Smooth muscle cell (in vitro differentiated cells): ENCODE measurements at regions not wholly inside any gene's neighbourhood (a gene's known extent, or its start where the extent isn't known, plus 50 kb on each side); places are given as distances from the start of the nearest gene placed in this dataset.
A peak's percentile ranks its signal among the peaks of the same experiment; 100 is the strongest.

Source experiments
- DNase-seq: peaks from one replicate; lab custom pipeline; 2025; ENCODE audit not compliant: unreplicated experiment; lab: John Stamatoyannopoulos, UW
- H2AFZ ChIP-seq: fragments of 200-600 bp; sonication (generic); 2 replicates; pipeline ENCODE4 v1.6.0; 2016; ENCODE audit warnings: antibody characterized with exemption, low read depth, mild to moderate bottlenecking
- H3F3A ChIP-seq: fragments of 200-600 bp; sonication (generic); 2 replicates; pipeline ENCODE4 v1.6.0; 2017; ENCODE audit warnings: antibody characterized with exemption, low read depth
- H3K27ac ChIP-seq: fragments of 200-600 bp; sonication (generic); 2 replicates; pipeline ENCODE4 v1.5.1; 2016; ENCODE audit warnings: low read depth, mild to moderate bottlenecking
- H3K27me3 ChIP-seq: fragments of 200-600 bp; sonication (generic); 2 replicates; pipeline ENCODE4 v1.6.1; 2016; ENCODE audit warnings: low read depth, mild to moderate bottlenecking
- H3K36me3 ChIP-seq: fragments of 200-600 bp; sonication (generic); 2 replicates; pipeline ENCODE4 v1.5.1; 2016; ENCODE audit warnings: low read depth
- H3K4me1 ChIP-seq: fragments of 200-600 bp; sonication (generic); 2 replicates; pipeline ENCODE4 v1.5.1; 2016; ENCODE audit warnings: low read depth
- H3K4me2 ChIP-seq: fragments of 200-600 bp; sonication (generic); 2 replicates; pipeline ENCODE4 v1.6.0; 2016; ENCODE audit warnings: mild to moderate bottlenecking
- H3K4me3 ChIP-seq: fragments of 200-600 bp; sonication (generic); 2 replicates; pipeline ENCODE4 v1.5.1; 2016; ENCODE audit warnings: mild to moderate bottlenecking
- H3K79me2 ChIP-seq: fragments of 200-600 bp; sonication (generic); 2 replicates; pipeline ENCODE4 v1.6.0; 2016; ENCODE audit warnings: low read depth, mild to moderate bottlenecking
- H3K9ac ChIP-seq: fragments of 200-600 bp; sonication (generic); 2 replicates; pipeline ENCODE4 v1.6.0; 2016; ENCODE audit warnings: low read depth
- H3K9me3 ChIP-seq: fragments of 200-600 bp; sonication (generic); replicated peaks from 2 replicates; pipeline ENCODE4 v1.5.1; 2016; ENCODE audit warnings: low read depth
- H4K20me1 ChIP-seq: fragments of 200-600 bp; sonication (generic); 2 replicates; pipeline ENCODE4 v1.6.0; 2016; ENCODE audit warnings: low read depth
- WGBS: methylation state at CpG from one replicate; pipeline ENCODE4 v1.1.7; 2016; ENCODE audit warnings: low lambda C conversion rate; 5-methylcytosine and 5-hydroxymethylcytosine counted together
- TF ChIP-seq, protein P1 (sequence below): fragments of 200-600 bp; sonication (generic); IDR thresholded peaks from 2 replicates; pipeline ENCODE4 v1.5.1; 2017; ENCODE audit warnings: borderline replicate concordance, mild to moderate bottlenecking, antibody characterized with exemption; ENCODE audit not compliant: insufficient read depth, poor library complexity, severe bottlenecking

DNA sequence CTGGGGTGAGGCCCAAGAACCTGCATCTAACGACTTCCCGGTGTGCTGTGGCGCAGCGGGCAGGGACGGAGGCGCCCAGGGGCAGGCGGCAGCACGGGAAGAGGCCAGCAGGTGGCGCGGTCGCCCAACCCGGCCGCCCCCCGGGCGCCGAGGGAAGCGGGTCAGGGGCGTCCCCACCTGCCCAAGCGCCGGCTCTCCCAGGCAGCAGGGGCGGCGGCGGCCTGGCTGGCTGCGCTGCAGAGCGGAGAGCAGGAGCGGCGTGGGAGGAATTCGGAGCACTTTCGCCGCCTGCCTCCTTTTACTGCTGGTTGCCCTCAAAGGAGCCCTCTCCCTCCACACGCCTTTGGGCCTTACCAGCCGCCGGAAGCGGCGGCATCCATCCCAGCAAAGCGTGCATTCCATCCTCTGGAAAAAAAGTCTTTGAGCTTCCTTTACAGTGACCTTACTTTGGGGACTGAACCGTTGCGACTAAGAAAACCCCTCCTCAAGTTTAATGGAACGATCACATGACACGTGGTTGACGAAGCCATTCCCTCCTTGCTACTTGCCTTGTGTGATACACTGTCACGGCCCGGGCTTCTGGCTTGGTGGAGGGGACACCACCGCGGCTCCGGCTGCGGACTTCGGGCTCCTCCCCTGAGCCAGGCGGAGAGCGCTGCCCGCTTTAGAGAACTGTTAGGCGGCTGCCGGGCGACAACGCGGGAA lies 106.8 kb upstream of the CLMP start:
- peak; percentile 42 for DNase-seq
- Histone ChIP-seq H3K9me3 (no peaks in the 10 kb centered on the region), H3K4me1 (peaks cover 18% of the 10 kb centered on the region), H4K20me1 (no peaks in the 10 kb centered on the region), H3K36me3 (no peaks in the 10 kb centered on the region), H3K27me3 (peaks cover 7% of the 10 kb centered on the region), H3K27ac (peak overlapping the region; percentile 67), H2AFZ (peak overlapping the region; percentile 23), H3K4me2 (peak overlapping the region; percentile 84), H3F3A (no peaks in the 10 kb centered on the region), H3K79me2 (no peaks in the 10 kb centered on the region), H3K9ac (peak overlapping the region; percentile 39), H3K4me3 (peak overlapping the region; percentile 45)
- TF ChIP-seq, protein P1, sequence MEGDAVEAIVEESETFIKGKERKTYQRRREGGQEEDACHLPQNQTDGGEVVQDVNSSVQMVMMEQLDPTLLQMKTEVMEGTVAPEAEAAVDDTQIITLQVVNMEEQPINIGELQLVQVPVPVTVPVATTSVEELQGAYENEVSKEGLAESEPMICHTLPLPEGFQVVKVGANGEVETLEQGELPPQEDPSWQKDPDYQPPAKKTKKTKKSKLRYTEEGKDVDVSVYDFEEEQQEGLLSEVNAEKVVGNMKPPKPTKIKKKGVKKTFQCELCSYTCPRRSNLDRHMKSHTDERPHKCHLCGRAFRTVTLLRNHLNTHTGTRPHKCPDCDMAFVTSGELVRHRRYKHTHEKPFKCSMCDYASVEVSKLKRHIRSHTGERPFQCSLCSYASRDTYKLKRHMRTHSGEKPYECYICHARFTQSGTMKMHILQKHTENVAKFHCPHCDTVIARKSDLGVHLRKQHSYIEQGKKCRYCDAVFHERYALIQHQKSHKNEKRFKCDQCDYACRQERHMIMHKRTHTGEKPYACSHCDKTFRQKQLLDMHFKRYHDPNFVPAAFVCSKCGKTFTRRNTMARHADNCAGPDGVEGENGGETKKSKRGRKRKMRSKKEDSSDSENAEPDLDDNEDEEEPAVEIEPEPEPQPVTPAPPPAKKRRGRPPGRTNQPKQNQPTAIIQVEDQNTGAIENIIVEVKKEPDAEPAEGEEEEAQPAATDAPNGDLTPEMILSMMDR, result peak; percentile 92
- 1% methylated on average over 55 of the region's 56 CpGs for WGBS

DNA sequence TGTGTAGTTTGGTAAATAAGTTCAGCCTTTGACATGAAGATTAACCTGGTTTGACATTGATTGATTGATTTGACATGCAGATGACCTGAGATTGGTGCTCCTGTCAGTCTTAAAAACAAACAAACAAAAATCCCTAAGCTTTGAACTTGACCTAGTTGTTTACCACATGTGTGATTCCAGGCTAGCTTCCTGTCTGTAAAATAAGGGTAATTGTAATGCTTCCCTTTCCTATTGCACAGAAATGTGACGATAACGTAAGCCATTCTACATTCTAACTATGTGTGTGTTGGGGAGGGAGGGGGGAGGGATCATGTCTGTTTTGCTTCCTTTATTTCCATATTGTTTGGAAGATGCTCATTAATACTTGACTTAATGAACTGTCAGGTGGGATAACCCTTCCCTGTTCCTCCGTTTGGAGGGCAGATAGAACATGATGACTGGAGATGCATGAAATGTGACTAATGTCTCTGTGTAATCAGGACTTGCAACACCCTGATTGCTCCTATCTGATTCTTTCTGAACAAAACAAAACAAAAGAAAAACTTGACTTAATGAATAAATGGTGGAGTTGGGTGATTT lies 106.1 kb upstream of the CLMP start:
- Histone ChIP-seq H3K36me3 (no peaks in the 10 kb centered on the region), H3K4me2 (peak overlapping the region; percentile 84), H4K20me1 (no peaks in the 10 kb centered on the region), H3K9me3 (no peaks in the 10 kb centered on the region), H2AFZ (no peak overlapping the region), H3K27ac (no peak overlapping the region), H3F3A (no peaks in the 10 kb centered on the region), H3K4me1 (peaks cover 18% of the 10 kb centered on the region), H3K4me3 (no peak overlapping the region), H3K79me2 (no peaks in the 10 kb centered on the region), H3K9ac (no peak overlapping the region), H3K27me3 (peaks cover 7% of the 10 kb centered on the region)
- 61% methylated on average over 3 of the region's 3 CpGs for WGBS
- TF ChIP-seq, protein P1, result no peak
- DNase-seq, result no peak

DNA sequence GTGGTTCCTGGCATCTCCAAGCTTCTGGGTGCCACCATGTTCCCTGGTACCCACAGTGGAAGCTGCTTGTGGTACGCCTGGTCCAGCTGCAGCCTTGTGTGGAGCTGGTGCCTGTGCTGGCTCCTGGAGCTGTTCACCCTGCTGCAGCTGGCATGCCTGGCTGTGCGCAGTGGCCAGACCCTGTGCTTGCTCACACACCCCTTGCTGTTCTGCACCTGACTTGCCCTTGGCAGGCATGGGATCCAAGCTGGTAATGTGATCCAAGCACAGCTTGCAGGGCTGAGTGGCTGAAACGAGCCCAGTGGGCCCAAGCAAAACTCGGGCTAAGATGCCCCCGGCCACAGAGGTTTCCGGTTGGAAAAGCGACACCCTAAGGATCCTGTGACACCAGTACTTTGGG lies 104.7 kb upstream of the CLMP start:
- Histone ChIP-seq H3K36me3 (no peaks in the 10 kb centered on the region), H3F3A (no peaks in the 10 kb centered on the region), H4K20me1 (no peaks in the 10 kb centered on the region), H3K4me3 (no peak overlapping the region), H3K4me1 (peaks cover 12% of the 10 kb centered on the region), H3K9me3 (no peaks in the 10 kb centered on the region), H3K27ac (no peak overlapping the region), H3K9ac (no peak overlapping the region), H2AFZ (no peak overlapping the region), H3K79me2 (no peaks in the 10 kb centered on the region), H3K27me3 (peaks cover 7% of the 10 kb centered on the region), H3K4me2 (no peak overlapping the region)
- WGBS, result 87% methylated on average over 7 of the region's 7 CpGs
- DNase-seq, result no peak
- TF ChIP-seq, protein P1, result no peak
